ENCODE measurements at regions not wholly inside any gene's neighbourhood (a gene's known extent, or its start where the extent isn't known, plus 50 kb on each side); places are given as distances from the start of the nearest gene placed in this dataset.

GRCh38 chr19:32219881-32220472 is 125.4 kb upstream of the ZNF507 start:
- no peak overlapping the region for H3K4me2 ChIP-seq (ENCODE audit: low read length)
- no peak overlapping the region for H3K27ac ChIP-seq (ENCODE audit: low read depth, low read length)
- H3K9me3 ChIP-seq (ENCODE audit: control insufficient read depth, insufficient read depth, low read length): no peaks in the 10 kb centered on the region
- no peak for TF ChIP-seq EZH2phosphoT487 (IDR thresholded peaks at IDR 0.05; ENCODE audit: borderline replicate concordance, low read length)
- no peak for TF ChIP-seq CTCF (IDR thresholded peaks at IDR 0.05; ENCODE audit: low read depth, low read length, poor library complexity, severe bottlenecking)
- H3K4me1 ChIP-seq (ENCODE audit: control insufficient read depth, low read length): no peaks in the 10 kb centered on the region
- H3K27me3 ChIP-seq (ENCODE audit: control insufficient read depth, low read length): peaks cover 6% of the 10 kb centered on the region
- no peak overlapping the region for H3K4me3 ChIP-seq (ENCODE audit: low read length)
- no peaks in the 10 kb centered on the region for H3F3A ChIP-seq (ENCODE audit: control insufficient read depth, insufficient read depth)
- no peaks in the 10 kb centered on the region for H3K79me2 ChIP-seq (ENCODE audit: control insufficient read depth, low read length)
- H3K9me2 ChIP-seq (replicated peaks; ENCODE audit: control insufficient read depth, low read length): no peaks in the 10 kb centered on the region
- H3K36me3 ChIP-seq (ENCODE audit: control insufficient read depth, low read length): no peaks in the 10 kb centered on the region
- H4K20me1 ChIP-seq (ENCODE audit: control insufficient read depth, insufficient read depth, low read depth, low read length): no peaks in the 10 kb centered on the region

- Histone ChIP-seq H3F3A (ENCODE audit: control insufficient read depth, insufficient read depth) (no peaks in the 10 kb centered on the region), H3K27ac (ENCODE audit: low read depth, low read length) (no peak overlapping the region), H3K4me3 (ENCODE audit: low read length) (no peak overlapping the region), H4K20me1 (ENCODE audit: control insufficient read depth, insufficient read depth, low read depth, low read length) (no peaks in the 10 kb centered on the region), H3K79me2 (ENCODE audit: control insufficient read depth, low read length) (no peaks in the 10 kb centered on the region), H3K36me3 (ENCODE audit: control insufficient read depth, low read length) (no peaks in the 10 kb centered on the region), H3K9me2 (replicated peaks; ENCODE audit: control insufficient read depth, low read length) (no peaks in the 10 kb centered on the region), H3K4me2 (ENCODE audit: low read length) (no peak overlapping the region), H3K9me3 (ENCODE audit: control insufficient read depth, insufficient read depth, low read length) (no peaks in the 10 kb centered on the region), H3K4me1 (ENCODE audit: control insufficient read depth, low read length) (no peaks in the 10 kb centered on the region), H3K27me3 (ENCODE audit: control insufficient read depth, low read length) (peaks cover 6% of the 10 kb centered on the region)
- TF ChIP-seq EZH2phosphoT487 (IDR thresholded peaks at IDR 0.05; ENCODE audit: borderline replicate concordance, low read length) (no peak), CTCF (IDR thresholded peaks at IDR 0.05; ENCODE audit: low read depth, low read length, poor library complexity, severe bottlenecking) (no peak)
These were observed 124.5 kb upstream of the ZNF507 start for GRCh38 chr19:32220951-32221350.

- no peaks in the 10 kb centered on the region for H3K36me3 ChIP-seq (ENCODE audit: control insufficient read depth, low read length)
- H3K27me3 ChIP-seq (ENCODE audit: control insufficient read depth, low read length): peaks cover 6% of the 10 kb centered on the region
- H3K27ac ChIP-seq (ENCODE audit: low read depth, low read length): no peak overlapping the region
- TF ChIP-seq CTCF (IDR thresholded peaks at IDR 0.05; ENCODE audit: low read depth, low read length, poor library complexity, severe bottlenecking) (no peak), EZH2phosphoT487 (IDR thresholded peaks at IDR 0.05; ENCODE audit: borderline replicate concordance, low read length) (no peak)
- H3K4me3 ChIP-seq (ENCODE audit: low read length): no peak overlapping the region
- no peaks in the 10 kb centered on the region for H3K9me2 ChIP-seq (replicated peaks; ENCODE audit: control insufficient read depth, low read length)
- H3K4me1 ChIP-seq (ENCODE audit: control insufficient read depth, low read length): no peaks in the 10 kb centered on the region
- H3K9me3 ChIP-seq (ENCODE audit: control insufficient read depth, insufficient read depth, low read length): no peaks in the 10 kb centered on the region
- H3K79me2 ChIP-seq (ENCODE audit: control insufficient read depth, low read length): no peaks in the 10 kb centered on the region
- no peak overlapping the region for H3K4me2 ChIP-seq (ENCODE audit: low read length)
- no peaks in the 10 kb centered on the region for H3F3A ChIP-seq (ENCODE audit: control insufficient read depth, insufficient read depth)
- H4K20me1 ChIP-seq (ENCODE audit: control insufficient read depth, insufficient read depth, low read depth, low read length): no peaks in the 10 kb centered on the region
These were observed 122.9 kb upstream of the ZNF507 start for GRCh38 chr19:32222556-32222955.
